SK-MEL-5 (cell line): ENCODE measurements at regions not wholly inside any gene's neighbourhood (a gene's known extent, or its start where the extent isn't known, plus 50 kb on each side); places are given as distances from the start of the nearest gene placed in this dataset.
"Not testable (repeated sequence)": the region's sequence is repeated elsewhere in the genome, so short reads cannot be mapped to it uniquely, and the experiment has no call there.

Experiments used
- DNase-seq: peaks from one replicate; pipeline ENCODE4 v3.0.0-alpha.2; 2016; ENCODE audit warnings: low read depth, low spot score
- in situ Hi-C: cut with HindIII; loops from 2 replicates; pipeline ENCODE4 v1.10.0; 2016; ENCODE audit warnings: low sequenced_read_pairs, high pct_unique_total_duplicates, low pct_unique_long_range_greater_than_20kb

DNA sequence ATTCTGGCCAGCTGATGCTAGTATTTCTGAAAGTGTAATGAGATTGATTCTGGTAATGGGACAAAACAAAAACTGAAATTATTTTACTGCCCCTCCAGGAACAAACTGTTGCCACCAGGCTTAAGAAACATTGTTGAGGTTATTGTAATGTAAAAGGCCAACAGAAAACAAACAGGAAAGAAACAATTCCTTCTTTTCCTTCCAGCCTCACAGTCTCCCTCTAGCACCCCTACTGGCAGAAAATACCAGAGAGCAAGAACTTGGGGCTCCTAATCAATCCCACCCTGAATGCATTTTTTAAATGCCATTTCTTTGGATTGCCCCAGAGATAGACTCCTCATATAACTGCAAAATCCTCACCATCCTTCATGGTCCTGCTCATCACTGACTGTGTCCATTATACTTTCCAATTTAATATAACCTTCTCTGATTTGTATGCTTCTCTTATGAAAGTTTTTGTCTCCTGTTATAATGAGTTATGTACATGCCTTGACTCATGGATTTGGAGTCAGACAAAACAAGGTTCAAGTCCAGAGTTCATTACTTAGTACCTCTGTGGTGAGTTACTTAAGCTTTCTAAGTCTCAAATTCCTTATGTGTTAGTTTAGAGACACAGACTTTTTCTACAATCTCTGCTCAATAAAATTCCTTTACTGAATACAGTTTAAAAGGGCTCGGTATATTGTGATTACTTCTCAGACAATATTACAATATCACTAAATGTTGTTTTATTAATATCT lies 157.9 kb upstream of the FBN2 start:
- no peak for DNase-seq
- in situ Hi-C loops = no loop called here

DNA sequence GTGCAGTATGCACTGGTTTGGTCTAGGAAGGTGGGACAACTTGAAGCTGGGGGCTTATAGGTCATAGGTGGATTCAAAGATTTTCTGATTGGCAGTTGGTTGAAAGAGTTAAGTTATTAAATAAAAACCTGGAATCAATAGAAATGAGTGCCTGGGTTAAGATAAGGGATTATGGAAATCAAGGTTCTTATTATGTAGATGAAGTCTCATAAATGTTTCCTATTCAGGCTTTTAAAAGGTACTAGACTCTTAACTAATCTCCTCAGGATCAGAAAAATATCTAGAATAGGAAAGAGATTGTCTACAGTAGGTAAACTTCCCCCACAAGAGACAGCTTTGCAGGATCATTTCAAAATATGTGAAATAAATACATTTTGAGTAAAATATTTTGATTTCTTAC lies 163.3 kb upstream of the FBN2 start:
- in situ Hi-C loops = no loop called here
- DNase-seq = no peak

DNA sequence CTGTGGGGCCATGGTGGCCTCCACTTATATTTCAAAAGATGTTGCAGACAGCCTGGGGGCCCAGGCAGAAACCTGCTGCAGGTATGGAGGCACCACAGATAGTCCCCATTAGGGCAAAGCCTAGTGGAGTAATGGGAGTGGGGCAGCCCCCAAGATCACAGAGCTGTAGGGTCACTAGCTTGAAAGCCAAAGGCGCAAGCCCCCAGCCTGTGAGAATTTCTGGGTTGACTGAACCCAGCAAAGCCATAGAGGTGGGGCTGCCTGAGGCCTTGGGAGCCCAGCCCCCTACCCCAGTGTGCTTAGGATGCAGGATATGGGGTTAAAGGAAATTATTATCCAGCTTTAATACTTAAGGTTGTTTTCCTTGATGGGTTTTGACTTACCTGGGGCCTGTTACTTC lies 165.3 kb upstream of the FBN2 start:
- in situ Hi-C loops = no loop called here
- DNase-seq = no peak

DNA sequence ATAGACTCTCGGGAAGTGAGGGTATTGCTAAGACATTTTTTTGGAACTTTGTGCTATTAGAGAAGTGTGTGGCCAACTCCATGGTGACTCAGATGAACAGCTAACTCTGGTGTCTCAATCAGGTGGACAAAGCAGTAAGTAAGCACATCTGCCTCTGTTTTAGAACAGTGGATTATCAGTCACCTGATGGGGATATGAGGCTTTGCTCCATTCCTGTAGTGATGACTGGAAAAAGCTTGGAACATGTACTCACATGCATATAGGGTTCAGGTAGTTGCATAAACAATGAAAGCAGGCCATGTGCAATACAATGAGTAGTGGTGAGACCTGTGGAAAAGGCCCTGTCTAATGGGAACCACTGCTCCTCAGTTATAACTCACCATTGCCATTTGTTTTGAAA lies 168.2 kb upstream of the FBN2 start:
- in situ Hi-C loops = no loop called here
- DNase-seq = no peak

DNA sequence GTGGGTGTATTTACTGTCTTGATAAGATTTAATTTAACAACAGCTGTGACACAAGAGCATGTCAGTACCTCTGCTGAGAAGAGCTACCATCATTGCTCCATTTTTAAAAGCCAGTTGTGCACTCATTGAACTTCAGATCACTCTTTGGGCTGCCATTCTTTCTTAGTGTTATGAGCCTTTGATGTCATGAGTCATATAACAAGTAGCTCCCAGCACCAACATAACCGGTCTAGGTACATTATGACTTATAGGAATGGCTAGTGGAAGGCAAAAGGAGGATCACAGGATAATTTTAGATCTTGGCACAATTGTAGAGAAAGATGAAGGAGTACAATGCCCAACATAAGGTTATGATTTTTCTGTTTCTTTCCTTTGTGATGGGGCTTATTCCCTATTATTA lies 170.8 kb upstream of the FBN2 start:
- in situ Hi-C loops = no loop called here
- no peak for DNase-seq

DNA sequence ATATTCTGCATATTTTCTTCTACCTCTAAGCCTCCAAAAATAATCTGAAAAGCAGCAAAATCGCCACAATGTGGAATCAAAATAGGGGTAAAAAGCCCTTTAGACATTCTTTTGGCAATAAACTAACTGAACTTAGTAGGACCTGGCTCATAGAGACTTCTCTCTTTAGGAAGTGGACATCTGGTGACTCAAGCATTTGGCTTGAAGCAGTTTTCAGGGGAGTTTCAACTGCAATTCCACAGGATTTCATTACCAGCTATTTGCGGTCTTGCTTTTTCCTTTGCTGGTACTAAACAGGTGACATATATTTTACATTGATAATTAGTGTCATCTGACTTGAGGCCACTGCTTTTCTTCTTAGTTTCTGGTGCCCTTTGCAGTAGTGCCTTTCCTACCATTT lies 173.2 kb upstream of the FBN2 start:
- no peak for DNase-seq
- in situ Hi-C loops = no loop called here

DNA sequence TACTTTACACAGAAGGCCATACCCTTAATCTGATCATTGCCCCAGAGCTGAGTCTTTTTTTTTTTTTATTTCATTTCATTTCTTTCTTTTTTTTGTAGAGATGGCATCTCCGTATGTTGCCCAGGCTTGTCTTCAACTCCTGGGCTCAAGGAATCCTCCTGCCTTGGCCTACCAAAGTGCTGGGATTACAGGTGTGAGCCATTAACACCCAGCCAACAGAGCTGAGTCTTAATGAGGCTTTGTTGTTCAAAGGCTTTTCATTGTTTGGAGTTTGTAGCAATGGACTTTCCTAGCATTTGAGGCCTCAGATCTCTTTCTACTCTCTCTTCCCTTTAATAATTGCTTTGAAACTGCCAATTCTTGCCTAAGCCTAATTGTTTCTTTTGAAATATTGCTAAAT lies 176.5 kb upstream of the FBN2 start:
- in situ Hi-C loops = no loop called here
- no peak for DNase-seq

DNA sequence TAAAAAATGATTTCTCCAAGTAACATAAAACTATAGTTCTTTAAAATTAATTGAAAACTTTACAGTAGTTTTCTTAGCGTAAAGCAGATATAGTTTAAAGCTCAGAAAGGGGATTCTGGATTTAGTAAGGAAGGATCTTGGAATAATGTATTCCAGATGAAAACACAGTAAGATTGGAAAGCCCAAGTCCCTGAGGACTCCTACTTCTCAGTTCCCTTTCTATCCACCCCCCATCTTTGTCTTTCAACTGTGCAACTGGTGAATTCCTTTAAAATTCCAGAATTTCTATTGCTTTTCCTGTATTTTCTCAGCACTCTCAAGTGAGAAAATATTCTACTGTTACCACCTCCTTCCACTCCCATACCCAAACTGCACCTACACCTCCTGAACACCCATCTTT lies 184.5 kb upstream of the FBN2 start:
- DNase-seq = no peak
- in situ Hi-C loops = no loop called here

DNA sequence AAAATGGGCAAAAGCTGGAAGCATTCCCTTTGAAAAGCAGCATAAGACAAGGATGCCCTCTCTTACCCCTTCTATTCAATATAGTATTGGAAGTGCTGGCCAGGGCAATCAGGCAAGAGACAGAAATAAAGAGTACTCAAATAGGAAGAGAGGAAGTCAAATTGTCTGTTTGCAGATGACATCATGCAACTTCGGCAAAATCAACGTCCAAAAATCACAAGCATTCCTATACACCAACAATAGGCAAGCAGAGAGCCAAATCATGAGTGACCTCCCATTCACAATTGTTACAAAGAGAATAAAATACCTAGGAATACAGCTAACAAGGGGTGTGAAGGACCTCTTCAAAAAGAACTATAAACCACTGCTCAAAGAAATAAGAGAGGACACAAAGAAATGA lies 192.0 kb upstream of the FBN2 start:
- DNase-seq, in situ Hi-C loops: not testable (repeated sequence)

DNA sequence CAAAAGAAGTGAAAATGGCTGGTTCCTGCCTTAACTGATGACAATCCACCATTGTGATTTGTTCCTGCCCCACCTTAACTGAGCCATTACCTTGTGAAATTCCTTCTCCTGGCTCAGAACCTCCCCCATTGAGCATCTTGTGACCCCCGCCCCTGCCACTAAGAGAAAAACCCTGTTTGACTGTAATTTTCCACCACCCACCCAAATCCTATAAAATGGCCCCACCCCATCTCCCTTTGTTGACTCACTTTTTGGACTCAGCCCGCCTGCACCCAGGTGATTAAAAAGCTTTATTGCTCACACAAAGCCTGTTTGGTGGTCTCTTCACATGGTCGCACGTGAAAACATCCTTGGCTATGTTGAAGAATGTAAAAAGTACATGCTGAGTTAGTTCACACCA lies 197.6 kb upstream of the FBN2 start:
- in situ Hi-C loops, DNase-seq: not testable (repeated sequence)

DNA sequence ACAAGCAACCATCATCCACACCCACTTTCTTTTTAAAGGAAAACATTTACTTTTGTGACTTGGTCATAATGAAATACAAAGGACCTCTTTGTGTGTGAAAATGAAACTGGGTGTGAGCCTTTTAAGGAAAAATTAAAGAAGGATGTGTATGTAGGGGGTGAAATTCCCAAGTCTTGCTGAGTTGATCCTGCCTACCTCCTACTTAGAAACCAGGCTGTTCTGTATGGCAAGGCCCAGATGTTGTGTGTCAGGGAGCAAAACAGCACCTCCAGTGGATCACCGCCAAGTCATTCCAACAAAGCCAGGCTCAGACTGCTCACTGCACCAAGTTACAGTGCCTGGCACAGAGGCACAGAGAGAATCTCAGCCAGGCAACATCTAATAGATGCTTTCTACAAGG lies 198.5 kb upstream of the FBN2 start:
- peak; percentile 28 for DNase-seq
- in situ Hi-C loops = no loop called here

DNA sequence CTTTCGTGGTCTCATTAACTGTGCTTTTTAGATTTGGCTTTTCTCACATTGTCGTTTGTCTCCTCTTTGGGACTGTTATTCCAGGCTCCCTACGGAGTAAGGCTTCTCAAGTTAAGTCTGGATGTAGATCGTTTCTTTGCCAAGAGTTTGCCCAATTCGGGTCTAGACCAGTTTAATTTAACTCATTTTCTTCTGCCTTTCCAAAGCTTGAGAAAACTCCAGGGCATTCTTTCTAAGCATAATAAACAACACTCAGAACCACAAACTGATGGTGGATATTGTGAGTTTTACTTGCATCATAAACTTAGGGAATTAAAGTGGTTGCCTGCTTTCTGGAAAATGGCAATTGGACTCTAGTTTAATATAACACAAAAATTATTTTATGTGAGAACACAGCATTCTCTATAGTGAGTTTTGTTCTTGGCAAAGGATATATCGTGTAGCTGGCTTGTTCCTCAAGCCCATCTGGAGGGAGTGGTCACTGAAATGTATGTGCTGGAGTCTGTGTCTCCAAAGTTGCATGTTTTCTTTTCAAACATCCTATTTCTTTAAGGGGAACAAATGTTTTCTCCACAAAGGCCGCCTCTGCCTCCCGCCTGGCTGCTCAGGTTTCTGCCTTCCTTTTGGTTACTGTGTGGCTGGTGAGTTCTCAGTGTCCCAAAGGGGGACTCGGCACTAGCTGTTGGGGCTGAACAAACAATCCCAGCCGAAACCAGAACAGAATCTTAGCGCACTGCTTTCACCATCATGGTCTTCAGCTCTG lies 211.3 kb upstream of the FBN2 start:
- no peak for DNase-seq
- in situ Hi-C loops = no loop called here

DNA sequence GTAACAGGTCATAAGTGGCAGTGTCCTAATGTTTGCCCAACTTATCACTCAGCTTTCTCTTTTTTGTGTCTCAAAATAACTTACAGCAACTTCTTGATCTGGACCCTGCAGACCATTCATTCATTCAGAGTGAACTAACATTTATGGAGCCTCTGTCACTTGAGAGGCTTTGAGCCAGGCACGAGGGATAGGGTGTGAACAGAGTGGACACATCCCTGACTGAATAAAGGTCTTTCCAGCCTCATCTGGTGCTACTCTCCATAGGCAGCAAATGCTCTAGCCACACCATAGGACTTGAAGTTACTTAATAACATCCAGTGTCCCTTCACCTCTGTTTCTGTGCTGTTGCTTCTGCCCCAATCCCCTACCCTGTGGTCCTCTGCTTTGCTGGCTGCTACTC lies 212.1 kb upstream of the FBN2 start:
- DNase-seq = no peak
- in situ Hi-C loops = no loop called here

DNA sequence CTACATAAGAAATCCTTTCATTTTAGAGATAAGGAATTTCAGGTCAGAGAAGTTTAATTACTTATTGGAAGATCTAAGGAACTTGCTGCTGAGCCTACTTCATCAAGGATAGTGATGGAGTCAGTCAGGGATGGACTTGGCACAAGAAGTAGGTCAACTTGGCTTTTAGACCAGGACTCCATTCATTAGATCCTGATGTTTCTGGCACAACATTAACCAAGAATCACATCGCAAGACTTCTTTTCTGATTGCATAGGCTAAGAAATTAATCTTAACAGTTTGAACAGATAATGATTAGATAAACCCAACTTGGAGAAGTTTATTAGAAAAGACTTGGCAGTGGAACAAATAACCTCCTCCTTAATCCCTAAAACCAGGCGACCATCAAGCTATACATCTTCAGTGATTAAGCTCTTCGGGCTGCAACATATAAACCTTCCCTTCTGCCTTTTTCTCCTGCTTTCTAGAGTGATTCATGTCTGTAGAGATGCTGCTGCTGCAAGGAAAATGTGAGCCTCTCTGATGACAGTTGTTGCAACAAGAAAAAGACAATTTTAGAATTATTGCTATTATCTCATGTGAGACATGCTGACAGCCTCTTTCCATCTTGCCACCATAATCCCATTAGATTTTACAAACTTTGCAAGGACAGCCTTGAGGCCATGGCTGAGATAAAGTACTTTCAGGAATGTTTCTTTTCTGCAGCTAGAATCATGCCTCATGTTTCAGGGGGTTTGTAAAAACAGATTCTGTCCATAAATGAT lies 207.9 kb upstream of the SLC27A6 start:
- no peak for DNase-seq
- in situ Hi-C loops = no loop called here

DNA sequence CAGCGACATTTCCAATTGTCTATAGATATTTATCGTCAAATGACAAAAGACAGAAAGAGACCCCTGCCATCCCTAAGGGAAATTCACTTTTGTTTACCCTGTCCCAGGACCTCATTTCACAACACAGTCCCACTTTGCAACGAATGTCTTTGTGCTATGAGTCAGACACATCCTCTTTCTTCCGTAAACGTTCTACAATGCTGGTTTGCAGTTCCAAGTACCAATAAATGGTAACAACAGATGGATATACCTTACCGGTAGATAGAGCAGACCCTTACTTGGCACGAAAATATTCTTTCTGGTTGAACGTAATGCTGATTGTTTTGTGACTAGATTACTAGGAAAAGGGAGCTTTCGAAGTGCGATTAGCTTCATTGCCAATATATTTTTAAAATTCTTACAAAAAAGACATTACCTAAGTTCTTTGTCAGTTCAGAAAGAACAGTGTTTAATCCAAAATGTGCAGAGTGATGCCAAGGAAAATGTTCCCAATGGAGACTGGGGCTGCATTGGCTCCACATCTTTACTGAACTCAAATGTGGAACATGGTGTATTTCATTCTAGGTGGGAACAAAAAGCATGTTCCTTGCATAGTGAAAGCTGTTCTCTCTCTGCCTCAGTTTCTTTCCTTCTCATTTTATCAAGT lies 202.5 kb upstream of the SLC27A6 start:
- no peak for DNase-seq
- in situ Hi-C loops = no loop called here

DNA sequence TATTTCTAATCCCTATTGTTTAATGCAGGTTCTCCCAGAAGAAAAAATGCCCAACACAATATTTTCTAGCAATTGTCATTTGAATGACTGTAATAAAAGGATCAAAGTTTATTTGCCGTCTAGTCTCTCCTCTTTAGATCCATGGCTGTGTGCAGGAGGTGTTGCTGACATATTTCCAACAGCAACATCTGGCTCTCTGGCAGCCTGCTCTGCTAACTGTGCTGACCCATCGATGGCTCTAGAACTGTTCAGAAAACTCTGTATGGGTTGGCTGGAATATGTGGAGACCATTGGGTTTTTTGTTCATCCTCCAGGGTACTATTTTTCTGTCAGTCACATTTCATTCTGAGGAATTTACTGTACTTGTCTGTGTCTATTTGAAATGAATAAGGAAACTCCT lies 202.0 kb upstream of the SLC27A6 start:
- DNase-seq = no peak
- in situ Hi-C loops = no loop called here

DNA sequence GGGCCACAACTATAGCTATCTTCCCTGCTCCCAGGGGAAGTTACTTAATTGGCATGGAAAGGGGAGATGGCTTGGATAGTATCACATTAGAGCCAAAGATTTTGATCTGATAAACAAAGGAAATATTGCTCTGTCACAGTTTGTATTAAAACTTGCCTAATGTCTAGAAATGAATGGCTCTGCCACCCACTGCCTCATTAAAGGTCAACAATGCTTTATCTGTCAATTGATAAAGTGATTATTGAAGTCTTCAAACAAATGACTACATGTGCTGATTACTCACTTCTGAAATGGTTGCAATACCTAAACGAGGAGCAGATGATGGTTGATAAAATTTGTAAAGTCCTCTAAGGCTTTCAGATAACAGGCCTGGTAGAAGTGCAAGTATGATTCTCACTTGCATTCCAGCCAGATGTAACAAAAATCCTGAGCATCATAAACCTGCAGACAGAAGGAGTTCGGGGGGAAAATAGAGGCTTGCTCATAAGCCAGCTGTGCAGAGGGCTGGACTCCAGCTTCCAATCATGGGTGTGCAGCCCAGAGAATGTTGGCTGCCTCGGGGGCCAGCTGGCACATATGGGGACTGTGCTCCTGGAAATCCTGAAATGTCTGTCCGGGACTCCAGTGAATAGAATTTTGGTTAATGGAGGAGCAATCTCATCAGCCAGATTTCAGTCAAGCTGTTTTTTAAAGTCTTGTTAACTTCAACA lies 200.5 kb upstream of the SLC27A6 start:
- DNase-seq = no peak
- in situ Hi-C loops = no loop called here
